ENCODE measurements at regions not wholly inside any gene's neighbourhood (a gene's known extent, or its start where the extent isn't known, plus 50 kb on each side); places are given as distances from the start of the nearest gene placed in this dataset.

DNA sequence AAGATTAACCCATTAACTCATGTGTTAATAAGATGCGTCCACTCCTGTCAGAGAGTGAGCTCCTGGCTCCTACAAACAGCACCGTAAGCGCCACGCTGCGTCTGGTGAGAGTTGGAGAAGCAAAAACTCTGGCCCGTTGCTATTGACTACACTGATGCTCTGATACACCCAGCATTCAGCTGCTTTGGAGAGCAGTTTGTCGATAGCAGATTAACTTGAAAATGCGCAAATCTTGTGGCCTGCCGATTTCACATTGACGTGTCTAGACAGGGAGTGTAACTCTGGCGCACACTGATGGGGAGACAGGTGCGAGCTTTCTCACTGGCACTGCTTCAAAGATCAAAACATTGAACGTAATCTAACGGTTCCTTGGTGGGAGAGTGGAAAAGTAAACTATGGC, 151.7 kb upstream of the RPS6KA2 start:
- TF ChIP-seq, protein P1, sequence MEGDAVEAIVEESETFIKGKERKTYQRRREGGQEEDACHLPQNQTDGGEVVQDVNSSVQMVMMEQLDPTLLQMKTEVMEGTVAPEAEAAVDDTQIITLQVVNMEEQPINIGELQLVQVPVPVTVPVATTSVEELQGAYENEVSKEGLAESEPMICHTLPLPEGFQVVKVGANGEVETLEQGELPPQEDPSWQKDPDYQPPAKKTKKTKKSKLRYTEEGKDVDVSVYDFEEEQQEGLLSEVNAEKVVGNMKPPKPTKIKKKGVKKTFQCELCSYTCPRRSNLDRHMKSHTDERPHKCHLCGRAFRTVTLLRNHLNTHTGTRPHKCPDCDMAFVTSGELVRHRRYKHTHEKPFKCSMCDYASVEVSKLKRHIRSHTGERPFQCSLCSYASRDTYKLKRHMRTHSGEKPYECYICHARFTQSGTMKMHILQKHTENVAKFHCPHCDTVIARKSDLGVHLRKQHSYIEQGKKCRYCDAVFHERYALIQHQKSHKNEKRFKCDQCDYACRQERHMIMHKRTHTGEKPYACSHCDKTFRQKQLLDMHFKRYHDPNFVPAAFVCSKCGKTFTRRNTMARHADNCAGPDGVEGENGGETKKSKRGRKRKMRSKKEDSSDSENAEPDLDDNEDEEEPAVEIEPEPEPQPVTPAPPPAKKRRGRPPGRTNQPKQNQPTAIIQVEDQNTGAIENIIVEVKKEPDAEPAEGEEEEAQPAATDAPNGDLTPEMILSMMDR (IDR thresholded peaks at IDR 0.05; ENCODE audit: low read depth, low read length): no peak
- no peak overlapping the region for H3K4me3 ChIP-seq (ENCODE audit: low read depth, low read length)

DNA sequence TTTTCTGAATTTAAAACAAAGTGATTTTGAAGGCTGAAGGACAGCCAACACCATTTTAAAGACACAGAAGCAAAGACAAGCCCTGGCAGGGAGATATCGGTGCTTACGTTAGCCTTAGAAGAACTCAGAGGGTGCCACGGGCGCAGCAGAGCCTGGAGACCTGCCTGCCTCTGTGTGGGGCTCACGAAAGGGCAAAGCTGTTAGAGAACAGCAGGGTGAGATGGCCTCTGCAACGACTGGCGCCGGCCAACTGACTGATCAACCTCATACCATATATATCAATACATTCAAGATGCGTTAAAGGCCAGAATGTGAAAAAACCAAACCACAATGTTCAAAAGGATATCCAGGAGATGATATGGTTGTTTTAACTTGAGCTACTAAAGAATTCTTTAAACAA, 151.0 kb upstream of the RPS6KA2 start:
- TF ChIP-seq, protein P1 (IDR thresholded peaks at IDR 0.05; ENCODE audit: low read depth, low read length): no peak
- no peak overlapping the region for H3K4me3 ChIP-seq (ENCODE audit: low read depth, low read length)

DNA sequence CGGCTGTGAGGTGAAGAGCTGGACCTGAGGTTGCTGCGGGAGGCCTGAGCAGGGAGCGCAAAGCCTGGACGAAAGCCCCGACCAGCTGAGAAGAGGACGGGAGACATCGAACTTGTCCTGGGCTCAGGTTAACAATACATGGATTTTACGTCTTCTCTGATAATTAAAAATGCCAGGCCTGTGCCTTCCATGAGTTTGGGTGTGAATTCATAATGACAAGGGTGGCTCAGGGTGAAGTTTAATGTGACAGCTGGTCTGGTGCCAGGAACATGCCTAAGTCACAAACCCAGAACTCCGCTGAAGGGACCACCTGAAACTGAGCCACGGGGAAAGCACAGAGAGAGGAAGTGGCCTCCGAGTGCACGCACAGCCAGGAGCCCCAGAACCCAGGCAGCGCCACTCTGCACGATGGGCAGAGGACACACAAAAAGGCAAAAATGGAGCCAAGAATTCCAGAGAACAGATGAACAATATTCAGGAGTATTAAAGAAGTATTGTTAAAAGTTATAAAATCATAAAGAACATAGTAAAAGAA, 150.1 kb upstream of the RPS6KA2 start:
- TF ChIP-seq, protein P1 (IDR thresholded peaks at IDR 0.05; ENCODE audit: low read depth, low read length): no peak
- H3K4me3 ChIP-seq (ENCODE audit: low read depth, low read length): no peak overlapping the region

DNA sequence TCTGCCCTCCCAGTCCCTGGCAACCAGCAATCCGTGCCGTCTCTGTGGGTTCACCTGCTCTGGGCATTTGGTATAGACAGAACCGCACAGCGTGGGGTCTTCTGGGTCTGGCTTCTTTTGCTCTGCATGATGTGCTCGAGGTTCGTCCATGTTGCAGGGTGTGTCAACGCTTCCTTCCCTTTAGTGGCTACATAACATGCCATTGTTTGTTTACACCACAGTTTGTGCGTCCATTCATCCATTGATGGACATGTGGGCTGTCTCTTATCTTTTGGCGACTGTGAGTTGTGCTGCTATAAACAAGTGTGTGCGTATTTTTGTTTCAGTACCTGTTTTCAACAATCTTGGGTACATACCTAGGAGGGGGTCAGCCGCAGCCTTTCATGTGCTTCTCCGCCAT, 149.5 kb upstream of the RPS6KA2 start:
- TF ChIP-seq, protein P1 (IDR thresholded peaks at IDR 0.05; ENCODE audit: low read depth, low read length): no peak
- no peak overlapping the region for H3K4me3 ChIP-seq (ENCODE audit: low read depth, low read length)

DNA sequence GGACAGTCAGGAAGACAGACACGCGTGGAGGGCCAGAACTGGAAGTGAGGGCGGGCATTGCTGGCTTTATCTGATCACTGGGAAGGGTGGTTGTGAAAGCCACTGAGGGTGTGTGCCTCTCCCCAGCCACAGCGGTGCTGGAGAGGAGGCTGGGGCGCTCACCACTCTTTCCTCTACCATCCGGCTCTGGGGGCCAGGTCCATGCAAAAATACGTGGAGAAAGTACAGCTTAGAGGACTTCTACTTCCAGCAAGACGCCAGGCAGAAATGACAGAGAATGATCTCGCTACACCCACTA, 148.8 kb upstream of the RPS6KA2 start:
- TF ChIP-seq, protein P1 (IDR thresholded peaks at IDR 0.05; ENCODE audit: low read depth, low read length): no peak
- H3K4me3 ChIP-seq (ENCODE audit: low read depth, low read length): no peak overlapping the region

DNA sequence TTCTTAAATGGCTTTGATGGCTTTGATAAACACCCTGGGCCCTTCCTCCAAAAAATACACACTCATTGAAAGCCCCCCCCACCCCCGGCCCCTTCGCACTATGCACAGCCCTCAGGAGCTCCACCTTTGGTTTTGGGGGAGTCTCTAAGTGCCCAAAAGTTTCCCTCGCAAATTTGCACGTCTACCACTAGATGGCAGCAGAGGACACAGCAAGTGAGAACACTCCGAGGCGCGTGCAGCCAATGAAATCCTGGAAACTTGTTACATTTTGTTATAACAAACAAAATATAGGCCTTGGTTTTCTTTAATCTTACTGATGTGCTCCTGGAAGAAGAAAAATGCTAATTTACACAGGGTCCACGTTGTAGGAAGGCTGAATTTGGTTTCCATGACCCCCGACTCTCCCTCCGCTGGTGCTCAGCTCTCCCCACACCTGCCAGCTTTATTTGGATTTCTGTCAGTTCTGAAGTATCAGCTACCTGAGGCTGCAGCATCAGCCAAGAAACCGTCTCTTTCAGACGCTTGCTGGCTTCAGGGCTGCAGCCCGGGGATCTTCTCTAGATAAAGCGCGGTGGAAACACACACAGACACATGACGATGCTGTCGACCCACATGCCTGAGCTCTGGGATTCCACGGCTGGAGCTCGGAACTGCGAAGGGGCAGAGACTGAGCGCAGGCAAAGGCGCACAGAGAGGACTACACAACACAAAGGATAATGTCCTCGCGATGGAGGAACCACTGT, 148.3 kb upstream of the RPS6KA2 start:
- H3K4me3 ChIP-seq (ENCODE audit: low read depth, low read length): no peak overlapping the region
- TF ChIP-seq, protein P1 (IDR thresholded peaks at IDR 0.05; ENCODE audit: low read depth, low read length): peak; percentile 83

DNA sequence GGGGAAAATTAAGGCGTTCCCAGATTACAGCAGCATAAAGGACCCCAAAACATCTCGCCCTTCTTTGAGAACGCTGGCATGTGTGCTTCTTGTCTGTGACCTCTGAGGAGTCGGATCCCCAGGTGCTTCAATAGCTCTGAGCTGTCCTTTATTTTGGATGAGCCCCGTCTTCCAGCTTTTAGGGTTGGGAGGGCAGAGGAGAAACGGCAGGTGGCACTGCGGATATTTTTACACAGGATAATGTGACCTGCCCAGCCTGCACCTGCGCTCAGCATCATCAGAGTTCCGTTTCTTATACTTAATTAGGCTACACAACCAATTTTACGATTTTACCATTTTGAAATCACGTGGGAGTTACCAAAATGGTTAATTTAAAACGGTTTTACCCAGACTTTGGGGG, 147.7 kb upstream of the RPS6KA2 start:
- no peak overlapping the region for H3K4me3 ChIP-seq (ENCODE audit: low read depth, low read length)
- TF ChIP-seq, protein P1 (IDR thresholded peaks at IDR 0.05; ENCODE audit: low read depth, low read length): no peak
